Urothelium cell line (cell line): ENCODE measurements at regions not wholly inside any gene's neighbourhood (a gene's known extent, or its start where the extent isn't known, plus 50 kb on each side); places are given as distances from the start of the nearest gene placed in this dataset.
"Not testable (repeated sequence)": the region's sequence is repeated elsewhere in the genome, so short reads cannot be mapped to it uniquely, and the experiment has no call there.

Source experiments
- DNase-seq: peaks from one replicate; pipeline ENCODE4 v3.0.0; 2011; ENCODE audit warnings: low spot score, mixed read lengths
- FAIRE-seq: peaks from 2 replicates; lab custom pipeline; 2011; peaks lifted over from hg19 to GRCh38; lab: Jason Lieb, UNC

- no peak for DNase-seq
Observed at GRCh38 chr6:74448850-74449249, 752.8 kb downstream of the CD109 start.

GRCh38 chr6:74447013-74447412 is 751.0 kb downstream of the CD109 start:
- FAIRE-seq (no peak), DNase-seq (peak; percentile 45)

More at GRCh38 chr6:74448850-74449249, 752.8 kb downstream of the CD109 start:
- FAIRE-seq: no peak

- FAIRE-seq (no peak), DNase-seq (no peak)
Observed at GRCh38 chr6:74439123-74439811, 743.3 kb downstream of the CD109 start.

GRCh38 chr6:74438395-74438794 is 742.4 kb downstream of the CD109 start:
- DNase-seq, FAIRE-seq: not testable (repeated sequence)

GRCh38 chr6:74434171-74434570 is 738.2 kb downstream of the CD109 start:
- FAIRE-seq (no peak), DNase-seq (no peak)

GRCh38 chr6:74431873-74432580 is 736.0 kb downstream of the CD109 start:
- DNase-seq (no peak), FAIRE-seq (no peak)

- no peak for DNase-seq
- no peak for FAIRE-seq
Observed at GRCh38 chr6:74420221-74420620, 724.2 kb downstream of the CD109 start.

- DNase-seq (no peak), FAIRE-seq (no peak)
Observed at GRCh38 chr6:74415056-74415455, 719.1 kb downstream of the CD109 start.

GRCh38 chr6:74410630-74411029 is 714.6 kb downstream of the CD109 start:
- DNase-seq (no peak), FAIRE-seq (no peak)

GRCh38 chr6:74409447-74409846 is 713.4 kb downstream of the CD109 start:
- FAIRE-seq: no peak
- peak; percentile 15 for DNase-seq

- FAIRE-seq: no peak
- no peak for DNase-seq
Observed at GRCh38 chr6:74408844-74409243, 712.8 kb downstream of the CD109 start.

GRCh38 chr6:74404366-74404765 is 708.4 kb downstream of the CD109 start:
- FAIRE-seq (no peak), DNase-seq (no peak)

GRCh38 chr6:74402781-74403180 is 706.8 kb downstream of the CD109 start:
- DNase-seq (no peak), FAIRE-seq (no peak)

- DNase-seq: not testable (repeated sequence)
Observed at GRCh38 chr6:74378437-74378836, 682.4 kb downstream of the CD109 start.

GRCh38 chr6:74369556-74369993 is 673.6 kb downstream of the CD109 start:
- DNase-seq: no peak
- FAIRE-seq: no peak

More at GRCh38 chr6:74378437-74378836, 682.4 kb downstream of the CD109 start:
- FAIRE-seq: not testable (repeated sequence)

- DNase-seq (no peak), FAIRE-seq (no peak)
Observed at GRCh38 chr6:74368746-74369145, 672.7 kb downstream of the CD109 start.

- FAIRE-seq (no peak), DNase-seq (no peak)
Observed at GRCh38 chr6:74366634-74367033, 670.6 kb downstream of the CD109 start.

- DNase-seq (no peak), FAIRE-seq (no peak)
Observed at GRCh38 chr6:74362391-74362790, 666.4 kb downstream of the CD109 start.

GRCh38 chr6:74357321-74357720 is 661.3 kb downstream of the CD109 start:
- FAIRE-seq: no peak
- DNase-seq: no peak

GRCh38 chr6:74356391-74356790 is 660.4 kb downstream of the CD109 start:
- DNase-seq: peak; percentile 40
- no peak for FAIRE-seq

- DNase-seq: no peak
- no peak for FAIRE-seq
Observed at GRCh38 chr6:74346936-74347535, 651.0 kb downstream of the CD109 start.

GRCh38 chr6:74343804-74344203 is 647.8 kb downstream of the CD109 start:
- DNase-seq (peak; percentile 10), FAIRE-seq (no peak)
